ENCODE measurements at regions not wholly inside any gene's neighbourhood (a gene's known extent, or its start where the extent isn't known, plus 50 kb on each side); places are given as distances from the start of the nearest gene placed in this dataset.

GRCh38 chr6:132188556-132189264, 212.6 kb downstream of the MOXD1 start:
- H2AK5ac ChIP-seq (ENCODE audit: insufficient read length, low read length) = no peak overlapping the region
- no peak overlapping the region for H3K23ac ChIP-seq (ENCODE audit: insufficient read length, low read depth, low read length)
- H3K9me3 Mint-ChIP-seq = peaks cover 0 to under 1% of the 10 kb centered on the region in 2 experiments; a peak in 3 of 5 replicates
- H2AFZ ChIP-seq (ENCODE audit: low read length) = no peak overlapping the region
- no peak overlapping the region for H3K56ac ChIP-seq (ENCODE audit: insufficient read length, low read depth, low read length)
- no peak overlapping the region for H4K91ac ChIP-seq (ENCODE audit: insufficient read length, low read depth, low read length)
- H3K27ac ChIP-seq (ENCODE audit: insufficient read length, low read depth, low read length) = no peak overlapping the region
- no peak overlapping the region for H3K4ac ChIP-seq (ENCODE audit: low read depth, low read length)
- H3K18ac ChIP-seq (ENCODE audit: insufficient read length, low read depth, low read length) = no peak overlapping the region
- no CpG with 5 or more reads among the region's 1 CpG for WGBS (ENCODE audit: extremely low coverage, insufficient read length, low lambda C conversion rate)
- no peaks in the 10 kb centered on the region; a peak in 1 of 7 replicates for H3K36me3 Mint-ChIP-seq (ENCODE audit: insufficient read depth in 1 of 3, low read depth in 3 of 3)
- no peak overlapping the region for H2BK20ac ChIP-seq (ENCODE audit: low read depth, low read length, poor library complexity, severe bottlenecking)
- no peaks in the 10 kb centered on the region for H3K23me2 ChIP-seq (ENCODE audit: insufficient read length, low read depth, low read length, poor library complexity, severe bottlenecking)
- H4K5ac ChIP-seq (ENCODE audit: insufficient read length, low read depth, low read length) = no peak overlapping the region
- no peak overlapping the region for H3T11ph ChIP-seq (ENCODE audit: low read length)
- H3K14ac ChIP-seq (ENCODE audit: insufficient read depth, low read length) = no peak overlapping the region
- H4K20me1 ChIP-seq (ENCODE audit: control insufficient read depth, insufficient read depth, insufficient read length) = no peaks in the 10 kb centered on the region
- no peaks in the 10 kb centered on the region for H3K79me2 ChIP-seq (ENCODE audit: insufficient read depth, low read length)
- no peak for DNase-seq
- H3K4me3 Mint-ChIP-seq = no peak overlapping the region
- no peaks in the 10 kb centered on the region for H3K27me3 Mint-ChIP-seq (ENCODE audit: low read depth)
- TF ChIP-seq, protein P1, sequence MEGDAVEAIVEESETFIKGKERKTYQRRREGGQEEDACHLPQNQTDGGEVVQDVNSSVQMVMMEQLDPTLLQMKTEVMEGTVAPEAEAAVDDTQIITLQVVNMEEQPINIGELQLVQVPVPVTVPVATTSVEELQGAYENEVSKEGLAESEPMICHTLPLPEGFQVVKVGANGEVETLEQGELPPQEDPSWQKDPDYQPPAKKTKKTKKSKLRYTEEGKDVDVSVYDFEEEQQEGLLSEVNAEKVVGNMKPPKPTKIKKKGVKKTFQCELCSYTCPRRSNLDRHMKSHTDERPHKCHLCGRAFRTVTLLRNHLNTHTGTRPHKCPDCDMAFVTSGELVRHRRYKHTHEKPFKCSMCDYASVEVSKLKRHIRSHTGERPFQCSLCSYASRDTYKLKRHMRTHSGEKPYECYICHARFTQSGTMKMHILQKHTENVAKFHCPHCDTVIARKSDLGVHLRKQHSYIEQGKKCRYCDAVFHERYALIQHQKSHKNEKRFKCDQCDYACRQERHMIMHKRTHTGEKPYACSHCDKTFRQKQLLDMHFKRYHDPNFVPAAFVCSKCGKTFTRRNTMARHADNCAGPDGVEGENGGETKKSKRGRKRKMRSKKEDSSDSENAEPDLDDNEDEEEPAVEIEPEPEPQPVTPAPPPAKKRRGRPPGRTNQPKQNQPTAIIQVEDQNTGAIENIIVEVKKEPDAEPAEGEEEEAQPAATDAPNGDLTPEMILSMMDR (conservative IDR thresholded peaks at IDR 0.05) = no peak
- peaks cover 2 to 3% of the 10 kb centered on the region in 2 experiments; a peak in 1 of 4 replicates for H3K4me1 Mint-ChIP-seq
- H4K8ac ChIP-seq (replicated peaks; ENCODE audit: insufficient read length, low read depth, low read length) = no peak overlapping the region
- H2BK5ac ChIP-seq (ENCODE audit: insufficient read length, low read length) = no peak overlapping the region
- no peaks in the 10 kb centered on the region for H3K79me1 ChIP-seq (ENCODE audit: insufficient read depth, low read depth, low read length, poor library complexity, severe bottlenecking)
- no peaks in the 10 kb centered on the region for H3K27me3 ChIP-seq (ENCODE audit: insufficient read depth, low read length)
- H3K9me3 ChIP-seq (ENCODE audit: control insufficient read depth, low read depth, low read length) = no peaks in the 10 kb centered on the region
- H3K4me2 ChIP-seq (ENCODE audit: insufficient read depth, insufficient read length, low read length) = no peak overlapping the region
- H2BK120ac ChIP-seq (ENCODE audit: low read depth, low read length, poor library complexity, severe bottlenecking) = no peak overlapping the region
- H3K4me1 ChIP-seq (ENCODE audit: insufficient read depth, low read length) = no peaks in the 10 kb centered on the region
- no peak overlapping the region for H2BK12ac ChIP-seq (ENCODE audit: insufficient read length, low read depth, low read length)
- H3K9ac ChIP-seq (ENCODE audit: extremely low read depth, insufficient read length, low read length) = no peak overlapping the region
- H2BK15ac ChIP-seq (ENCODE audit: low read depth, low read length) = no peak overlapping the region
- no peak overlapping the region for H3K27ac Mint-ChIP-seq
